ENCODE measurements at regions not wholly inside any gene's neighbourhood (a gene's known extent, or its start where the extent isn't known, plus 50 kb on each side); places are given as distances from the start of the nearest gene placed in this dataset.

DNA sequence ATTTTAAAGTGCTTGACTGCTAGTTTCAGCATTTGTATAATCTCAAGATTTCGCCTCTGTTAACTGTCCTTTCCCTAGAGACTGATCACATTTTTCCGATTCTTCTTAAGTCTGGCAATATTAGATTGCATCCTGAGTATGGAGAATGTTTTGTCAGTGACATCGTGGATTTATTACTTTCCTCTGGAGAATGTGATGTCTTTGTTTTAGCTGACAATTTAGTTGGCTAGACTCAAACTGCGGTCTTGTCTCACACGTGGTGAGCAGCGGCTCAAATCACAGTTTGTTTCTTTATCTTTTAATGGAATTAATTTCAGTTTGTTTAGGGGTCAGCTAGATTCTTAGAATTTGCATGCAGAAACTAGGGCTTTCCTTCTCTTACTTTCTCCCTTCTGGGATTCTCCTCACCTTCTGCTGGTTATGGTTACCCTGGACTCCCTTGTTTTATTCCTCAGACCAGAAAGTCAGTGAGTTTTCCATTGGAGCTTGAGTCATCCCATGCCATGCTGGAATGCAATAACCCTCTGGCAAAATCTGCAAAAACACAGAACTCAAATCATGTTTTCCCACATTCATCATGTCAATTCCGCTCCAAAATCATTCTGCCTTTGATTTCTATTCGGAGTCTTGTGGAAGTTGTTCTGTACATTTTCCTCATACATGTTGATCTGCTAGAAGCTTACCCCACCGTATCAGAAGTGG is 327.2 kb upstream of the TRIB2 start:
- WGBS, 2 donors = 69 to 74% methylated on average over 9 of the region's 9 CpGs

DNA sequence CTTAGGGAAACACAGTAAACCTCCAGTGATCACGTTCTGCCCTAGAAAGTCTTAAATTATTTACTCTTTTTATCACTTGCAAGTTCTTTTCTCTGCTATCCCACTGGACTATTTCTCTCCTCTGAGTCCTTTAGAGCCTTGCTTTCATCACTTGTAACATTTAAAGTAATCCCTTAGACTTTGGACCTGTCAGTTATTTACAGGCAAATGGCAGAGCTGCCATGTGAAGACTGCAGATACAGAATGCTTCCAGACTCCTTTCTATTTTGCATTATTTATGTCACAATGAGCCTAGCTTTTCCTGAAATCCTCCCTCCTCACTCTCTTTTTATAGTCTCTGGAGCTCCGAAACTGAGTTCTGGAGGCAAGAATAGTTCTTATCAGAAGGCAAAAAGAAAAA is 325.6 kb upstream of the TRIB2 start:
- Histone ChIP-seq H3K4me1 (ENCODE audit: control insufficient read depth in 5 of 5, insufficient read depth in 5 of 5, low read length in 5 of 5) (no peaks in the 10 kb centered on the region), H3K4me3 (no peak overlapping the region), H3K9me3 (ENCODE audit: control insufficient read depth in 4 of 4, insufficient read depth in 3 of 4, low read length in 3 of 4) (no peaks in the 10 kb centered on the region), H3K36me3 (ENCODE audit: control insufficient read depth in 4 of 4, insufficient read depth in 4 of 4, low read length in 4 of 4) (no peaks in the 10 kb centered on the region), H3K27me3 (ENCODE audit: control insufficient read depth in 3 of 3, insufficient read depth in 3 of 3, low read length in 2 of 3) (no peaks in the 10 kb centered on the region), H3K27ac (ENCODE audit: low read depth in 1 of 2, low read length in 1 of 2) (no peak overlapping the region), H3K9ac (ENCODE audit: insufficient read depth in 1 of 2, low read length in 2 of 2) (no peak overlapping the region)
- ATAC-seq (ENCODE audit: insufficient read depth, low FRiP score) (no peak), DNase-seq (no peak)
- 83 to 87% methylated on average over 2 of the region's 2 CpGs for WGBS, 2 donors
- TF ChIP-seq, protein P1, sequence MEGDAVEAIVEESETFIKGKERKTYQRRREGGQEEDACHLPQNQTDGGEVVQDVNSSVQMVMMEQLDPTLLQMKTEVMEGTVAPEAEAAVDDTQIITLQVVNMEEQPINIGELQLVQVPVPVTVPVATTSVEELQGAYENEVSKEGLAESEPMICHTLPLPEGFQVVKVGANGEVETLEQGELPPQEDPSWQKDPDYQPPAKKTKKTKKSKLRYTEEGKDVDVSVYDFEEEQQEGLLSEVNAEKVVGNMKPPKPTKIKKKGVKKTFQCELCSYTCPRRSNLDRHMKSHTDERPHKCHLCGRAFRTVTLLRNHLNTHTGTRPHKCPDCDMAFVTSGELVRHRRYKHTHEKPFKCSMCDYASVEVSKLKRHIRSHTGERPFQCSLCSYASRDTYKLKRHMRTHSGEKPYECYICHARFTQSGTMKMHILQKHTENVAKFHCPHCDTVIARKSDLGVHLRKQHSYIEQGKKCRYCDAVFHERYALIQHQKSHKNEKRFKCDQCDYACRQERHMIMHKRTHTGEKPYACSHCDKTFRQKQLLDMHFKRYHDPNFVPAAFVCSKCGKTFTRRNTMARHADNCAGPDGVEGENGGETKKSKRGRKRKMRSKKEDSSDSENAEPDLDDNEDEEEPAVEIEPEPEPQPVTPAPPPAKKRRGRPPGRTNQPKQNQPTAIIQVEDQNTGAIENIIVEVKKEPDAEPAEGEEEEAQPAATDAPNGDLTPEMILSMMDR (IDR thresholded peaks at IDR 0.05; ENCODE audit: control extremely low read depth, extremely low read depth) = no peak

More for the DNA sequence above, 327.2 kb upstream of the TRIB2 start:
- ATAC-seq (ENCODE audit: insufficient read depth, low FRiP score) = no peak
- DNase-seq = peak in 1 of 3 donors; percentile 32
- Histone ChIP-seq H3K4me1 (ENCODE audit: control insufficient read depth in 5 of 5, insufficient read depth in 5 of 5, low read length in 5 of 5) (no peaks in the 10 kb centered on the region), H3K27me3 (ENCODE audit: control insufficient read depth in 3 of 3, insufficient read depth in 3 of 3, low read length in 2 of 3) (no peaks in the 10 kb centered on the region), H3K9ac (ENCODE audit: insufficient read depth in 1 of 2, low read length in 2 of 2) (no peak overlapping the region), H3K9me3 (ENCODE audit: control insufficient read depth in 4 of 4, insufficient read depth in 3 of 4, low read length in 3 of 4) (no peaks in the 10 kb centered on the region), H3K4me3 (no peak overlapping the region), H3K27ac (ENCODE audit: low read depth in 1 of 2, low read length in 1 of 2) (no peak overlapping the region), H3K36me3 (ENCODE audit: control insufficient read depth in 4 of 4, insufficient read depth in 4 of 4, low read length in 4 of 4) (no peaks in the 10 kb centered on the region)
- TF ChIP-seq, protein P1 (IDR thresholded peaks at IDR 0.05; ENCODE audit: control extremely low read depth, extremely low read depth) = no peak

DNA sequence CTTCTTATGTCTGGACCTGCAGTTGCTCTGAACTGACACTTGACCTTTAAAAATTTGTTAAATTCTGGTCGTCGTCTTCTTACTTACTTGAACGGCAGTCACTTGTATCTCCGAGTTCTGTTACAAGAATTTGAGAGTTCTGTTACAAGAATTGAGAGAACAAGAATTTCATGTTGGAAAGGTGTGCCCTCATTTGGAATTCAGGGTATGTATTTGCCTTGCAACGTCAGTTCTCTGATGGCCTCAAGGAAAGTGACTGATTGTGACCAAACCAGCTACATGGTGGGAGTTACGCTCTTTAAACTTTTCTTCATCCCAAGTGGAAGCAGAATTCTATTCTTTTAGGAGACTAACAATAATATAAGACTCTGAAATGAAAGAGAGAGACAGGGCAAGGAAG is 320.0 kb upstream of the TRIB2 start:
- Histone ChIP-seq H3K4me1 (ENCODE audit: control insufficient read depth in 5 of 5, insufficient read depth in 5 of 5, low read length in 5 of 5) (peaks cover 0 to 6% (median 0%) of the 10 kb centered on the region in 5 donors), H3K36me3 (ENCODE audit: control insufficient read depth in 4 of 4, insufficient read depth in 4 of 4, low read length in 4 of 4) (no peaks in the 10 kb centered on the region), H3K9ac (ENCODE audit: insufficient read depth in 1 of 2, low read length in 2 of 2) (no peak overlapping the region), H3K27me3 (ENCODE audit: control insufficient read depth in 3 of 3, insufficient read depth in 3 of 3, low read length in 2 of 3) (no peaks in the 10 kb centered on the region), H3K9me3 (ENCODE audit: control insufficient read depth in 4 of 4, insufficient read depth in 3 of 4, low read length in 3 of 4) (no peaks in the 10 kb centered on the region), H3K27ac (ENCODE audit: low read depth in 1 of 2, low read length in 1 of 2) (no peak overlapping the region), H3K4me3 (no peak overlapping the region)
- TF ChIP-seq, protein P1 (IDR thresholded peaks at IDR 0.05; ENCODE audit: control extremely low read depth, extremely low read depth) = no peak
- peak in 1 of 3 donors; percentile 45 for DNase-seq
- no peak for ATAC-seq (ENCODE audit: insufficient read depth, low FRiP score)
- 70 to 86% methylated on average over 6 of the region's 6 CpGs for WGBS, 2 donors

DNA sequence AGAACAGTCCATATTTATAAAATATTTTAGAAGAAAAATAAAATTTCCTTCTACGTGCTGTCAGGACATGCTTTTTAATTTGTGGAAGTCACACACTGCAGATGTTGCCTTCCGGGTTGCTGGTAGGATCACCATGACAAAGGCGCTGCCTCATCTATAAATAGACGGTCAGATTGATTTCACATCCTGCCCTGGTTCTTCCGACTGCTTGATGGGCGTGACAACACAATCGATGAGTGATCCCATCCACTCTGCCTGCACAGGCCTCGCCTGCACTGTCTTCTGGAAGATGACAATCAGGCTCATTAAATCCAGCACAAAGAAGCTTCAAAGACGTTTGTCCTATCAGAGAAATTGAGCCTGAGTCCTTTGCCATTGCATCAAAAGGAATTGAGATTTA is 318.9 kb upstream of the TRIB2 start:
- ATAC-seq (ENCODE audit: insufficient read depth, low FRiP score) = no peak

More for the DNA sequence above, 318.9 kb upstream of the TRIB2 start:
- no peak overlapping the region for H3K4me3 ChIP-seq
- 59 to 62% methylated on average over 9 of the region's 9 CpGs for WGBS, 2 donors
- no peaks in the 10 kb centered on the region for H3K27me3 ChIP-seq (ENCODE audit: control insufficient read depth in 3 of 3, insufficient read depth in 3 of 3, low read length in 2 of 3)
- H3K27ac ChIP-seq (ENCODE audit: low read depth in 1 of 2, low read length in 1 of 2) = no peak overlapping the region
- no peak overlapping the region for H3K9ac ChIP-seq (ENCODE audit: insufficient read depth in 1 of 2, low read length in 2 of 2)
- H3K9me3 ChIP-seq (ENCODE audit: control insufficient read depth in 4 of 4, insufficient read depth in 3 of 4, low read length in 3 of 4) = peaks cover 0 to 1% (median 0%) of the 10 kb centered on the region in 4 donors
- TF ChIP-seq, protein P1 (IDR thresholded peaks at IDR 0.05; ENCODE audit: control extremely low read depth, extremely low read depth) = no peak
- H3K4me1 ChIP-seq (ENCODE audit: control insufficient read depth in 5 of 5, insufficient read depth in 5 of 5, low read length in 5 of 5) = peaks cover 0 to 6% (median 0%) of the 10 kb centered on the region in 5 donors
- no peaks in the 10 kb centered on the region for H3K36me3 ChIP-seq (ENCODE audit: control insufficient read depth in 4 of 4, insufficient read depth in 4 of 4, low read length in 4 of 4)
- DNase-seq = peak in 2 of 3 donors; percentile 21 to 48

Data from lung (tissue), 11 donors.